GM06990 (cell line): ENCODE measurements at regions not wholly inside any gene's neighbourhood (a gene's known extent, or its start where the extent isn't known, plus 50 kb on each side); places are given as distances from the start of the nearest gene placed in this dataset.

ENCODE experiments used
- DNase-seq: peaks from one replicate; pipeline ENCODE4 v3.0.0-alpha.2; 2011; ENCODE audit not compliant: insufficient read length; ENCODE audit errors: extremely low read depth
- H3K27me3 ChIP-seq: replicated peaks from 2 replicates; pipeline ENCODE4 v1.6.0; 2011; ENCODE audit warnings: low read length; ENCODE audit not compliant: control insufficient read depth, insufficient read depth
- H3K36me3 ChIP-seq: 2 replicates; pipeline ENCODE4 v1.5.1; 2011; ENCODE audit warnings: low read length; ENCODE audit not compliant: control insufficient read depth, insufficient read depth
- H3K4me3 ChIP-seq: replicated peaks from 2 replicates; pipeline ENCODE4 v1.5.1; 2011; ENCODE audit warnings: low read depth, mild to moderate bottlenecking, control low read depth, low read length
- TF ChIP-seq, protein P1 (sequence below): IDR thresholded peaks from 2 replicates; pipeline ENCODE4 v1.5.1; 2011; ENCODE audit warnings: low read length, control low read depth, mild to moderate bottlenecking, inconsistent platforms; ENCODE audit not compliant: insufficient read depth, poor library complexity, severe bottlenecking

DNA sequence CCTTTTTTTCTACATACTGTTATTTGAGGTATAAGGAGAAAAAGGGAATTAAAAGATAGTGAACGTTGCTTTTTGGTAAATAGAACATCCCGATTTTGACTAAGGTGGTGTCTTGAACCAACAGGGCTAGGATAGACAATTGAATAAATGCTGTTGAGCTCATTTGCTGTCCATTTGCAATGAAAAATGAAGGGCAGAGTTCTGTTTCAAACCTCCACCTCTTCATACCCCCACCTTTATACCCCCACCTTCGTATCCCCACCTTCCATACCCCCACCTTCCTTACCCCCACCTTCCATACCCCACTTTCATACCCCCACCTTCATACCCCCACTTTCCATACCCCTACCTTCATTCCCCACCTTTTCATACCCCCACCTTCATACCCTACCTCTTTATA is 93.4 kb upstream of the NAA20 start:
- no peak for DNase-seq
- H3K27me3 ChIP-seq = no peaks in the 10 kb centered on the region
- TF ChIP-seq, protein P1, sequence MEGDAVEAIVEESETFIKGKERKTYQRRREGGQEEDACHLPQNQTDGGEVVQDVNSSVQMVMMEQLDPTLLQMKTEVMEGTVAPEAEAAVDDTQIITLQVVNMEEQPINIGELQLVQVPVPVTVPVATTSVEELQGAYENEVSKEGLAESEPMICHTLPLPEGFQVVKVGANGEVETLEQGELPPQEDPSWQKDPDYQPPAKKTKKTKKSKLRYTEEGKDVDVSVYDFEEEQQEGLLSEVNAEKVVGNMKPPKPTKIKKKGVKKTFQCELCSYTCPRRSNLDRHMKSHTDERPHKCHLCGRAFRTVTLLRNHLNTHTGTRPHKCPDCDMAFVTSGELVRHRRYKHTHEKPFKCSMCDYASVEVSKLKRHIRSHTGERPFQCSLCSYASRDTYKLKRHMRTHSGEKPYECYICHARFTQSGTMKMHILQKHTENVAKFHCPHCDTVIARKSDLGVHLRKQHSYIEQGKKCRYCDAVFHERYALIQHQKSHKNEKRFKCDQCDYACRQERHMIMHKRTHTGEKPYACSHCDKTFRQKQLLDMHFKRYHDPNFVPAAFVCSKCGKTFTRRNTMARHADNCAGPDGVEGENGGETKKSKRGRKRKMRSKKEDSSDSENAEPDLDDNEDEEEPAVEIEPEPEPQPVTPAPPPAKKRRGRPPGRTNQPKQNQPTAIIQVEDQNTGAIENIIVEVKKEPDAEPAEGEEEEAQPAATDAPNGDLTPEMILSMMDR = no peak
- H3K4me3 ChIP-seq = no peak overlapping the region
- H3K36me3 ChIP-seq = no peaks in the 10 kb centered on the region

DNA sequence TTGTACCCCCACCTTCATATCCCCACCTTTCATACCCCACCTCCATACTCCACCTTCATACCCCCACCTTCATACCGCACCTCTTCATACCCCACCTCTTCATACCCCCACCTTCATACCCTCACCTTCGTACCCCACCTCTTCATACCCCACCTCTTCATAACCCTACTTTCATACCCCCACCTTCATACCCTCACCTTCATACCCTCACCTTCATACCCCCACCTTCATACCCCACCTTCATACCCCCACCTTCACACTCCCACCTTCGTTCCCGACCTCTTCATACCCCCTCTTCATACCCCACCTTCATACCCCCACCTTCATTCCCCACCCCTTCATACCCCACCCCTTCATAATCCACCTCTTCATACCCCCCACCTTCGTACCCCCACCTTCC is 92.9 kb upstream of the NAA20 start:
- TF ChIP-seq, protein P1 = no peak
- H3K36me3 ChIP-seq = no peaks in the 10 kb centered on the region
- DNase-seq = no peak
- H3K4me3 ChIP-seq = no peak overlapping the region
- no peaks in the 10 kb centered on the region for H3K27me3 ChIP-seq

DNA sequence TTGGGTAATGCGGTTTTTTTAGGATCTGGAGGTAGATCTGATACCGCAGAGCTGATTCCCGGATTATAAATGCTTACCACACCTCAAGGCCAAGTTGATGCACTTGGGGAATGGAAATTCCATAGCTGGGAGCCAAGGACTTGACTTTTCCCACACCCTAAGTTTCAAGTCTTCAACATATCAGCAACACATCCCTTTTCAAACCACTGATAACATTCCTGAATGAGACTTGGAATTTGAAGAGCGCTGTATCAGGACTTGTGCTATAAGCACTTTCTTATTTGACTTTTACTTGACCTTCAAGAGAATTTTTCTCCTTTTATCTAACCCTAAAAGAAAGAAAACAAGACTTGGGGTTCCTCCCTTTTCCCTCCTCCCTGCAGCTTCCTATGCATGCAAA is 90.6 kb upstream of the NAA20 start:
- Histone ChIP-seq H3K36me3 (no peaks in the 10 kb centered on the region), H3K4me3 (no peak overlapping the region), H3K27me3 (no peaks in the 10 kb centered on the region)
- no peak for DNase-seq
- TF ChIP-seq, protein P1 = no peak

DNA sequence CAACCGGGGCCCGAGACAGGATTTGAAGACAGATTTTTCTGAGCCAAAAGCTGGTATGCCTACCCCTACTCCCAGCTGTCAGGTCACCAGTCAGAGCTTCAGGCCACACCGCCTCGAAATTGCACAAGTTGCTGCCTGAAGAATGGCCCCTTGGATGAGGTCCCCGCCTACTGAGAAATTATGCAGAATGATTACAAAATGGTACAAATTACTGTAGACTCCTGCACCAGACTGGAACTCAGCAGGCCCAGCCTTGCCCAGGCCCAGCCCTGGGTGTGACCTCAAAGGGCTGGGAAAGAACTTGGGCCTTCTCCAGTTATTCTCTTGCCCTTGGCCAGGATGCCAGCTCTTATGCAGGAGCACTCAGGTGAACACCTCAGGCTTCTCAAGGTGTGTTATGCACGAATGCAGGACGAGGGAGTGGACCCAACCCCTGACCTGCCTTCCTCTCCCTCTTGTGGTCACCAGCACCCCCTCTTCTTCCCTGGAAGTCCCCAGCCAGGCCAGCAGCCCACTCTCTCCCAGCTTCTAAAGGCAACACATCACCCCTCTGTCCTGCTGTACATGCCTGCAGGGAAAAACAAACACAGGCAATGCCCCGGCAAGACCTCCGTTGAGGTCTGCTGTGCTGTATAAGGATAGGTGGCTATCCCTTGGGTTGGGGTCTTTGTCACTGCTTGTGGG is 88.7 kb upstream of the NAA20 start:
- no peaks in the 10 kb centered on the region for H3K36me3 ChIP-seq
- DNase-seq = no peak
- TF ChIP-seq, protein P1 = no peak
- H3K27me3 ChIP-seq = no peaks in the 10 kb centered on the region
- H3K4me3 ChIP-seq = no peak overlapping the region

DNA sequence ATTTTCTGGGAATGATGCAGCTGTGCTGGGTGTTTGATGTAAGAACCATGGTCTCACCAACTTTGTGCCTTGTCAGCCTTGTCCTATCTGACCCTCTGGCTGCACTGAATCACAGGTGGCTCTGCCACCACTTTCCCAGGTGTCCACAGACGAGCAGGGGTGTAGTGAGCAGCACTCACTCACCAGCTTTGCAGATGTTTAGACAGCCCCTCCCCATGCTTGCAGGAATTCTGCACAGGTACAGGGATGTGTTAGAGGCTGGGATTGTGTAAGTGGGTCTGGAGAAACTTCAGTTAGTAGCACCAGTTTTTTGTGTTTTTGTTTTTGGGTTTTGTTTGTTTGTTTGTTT is 88.2 kb upstream of the NAA20 start:
- DNase-seq = no peak

More for the DNA sequence above, 88.2 kb upstream of the NAA20 start:
- Histone ChIP-seq H3K27me3 (no peaks in the 10 kb centered on the region), H3K36me3 (no peaks in the 10 kb centered on the region), H3K4me3 (no peak overlapping the region)
- TF ChIP-seq, protein P1 = no peak
